WTC11 (cell line): ENCODE measurements at regions not wholly inside any gene's neighbourhood (a gene's known extent, or its start where the extent isn't known, plus 50 kb on each side); places are given as distances from the start of the nearest gene placed in this dataset.

ENCODE experiments used
- ATF1 ChIP-seq: sonication (generic); formaldehyde crosslinking; IDR thresholded peaks from 2 replicates; pipeline ENCODE4 v1.8.1; 2023; ENCODE audit warnings: mild to moderate bottlenecking, moderate library complexity, missing genetic modification reagents
- ZNF121 ChIP-seq: sonication (generic); formaldehyde crosslinking; IDR thresholded peaks from 2 replicates; pipeline ENCODE4 v1.8.0; 2023; ENCODE audit warnings: missing genetic modification reagents
- TF ChIP-seq, protein P1 (sequence below): fragments of 200-600 bp; IDR thresholded peaks from 2 replicates; pipeline ENCODE4 v1.8.0; 2022; ENCODE audit warnings: antibody characterized with exemption

DNA sequence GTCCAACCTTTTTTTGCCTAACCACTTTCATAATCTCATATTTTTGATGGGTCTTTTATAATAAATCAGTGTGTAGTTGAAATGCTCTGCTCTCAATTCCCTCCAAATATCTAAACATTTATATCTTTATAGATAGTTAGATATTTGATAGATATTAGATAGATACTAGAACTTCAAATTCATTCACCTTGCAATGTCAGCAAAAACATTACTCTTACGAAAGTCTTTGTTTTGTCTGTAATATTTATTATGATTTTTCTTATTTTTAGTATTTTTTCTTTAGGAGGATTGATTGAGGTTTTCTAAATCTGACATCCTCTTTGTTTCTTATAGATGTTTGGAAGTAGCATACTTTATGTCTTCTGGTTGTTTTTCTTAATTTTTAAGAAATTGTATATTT lies 2563.6 kb downstream of the PCDH7 start:
- no peak for TF ChIP-seq ZNF121 (CRISPR knock-in tag)
- TF ChIP-seq, protein P1, sequence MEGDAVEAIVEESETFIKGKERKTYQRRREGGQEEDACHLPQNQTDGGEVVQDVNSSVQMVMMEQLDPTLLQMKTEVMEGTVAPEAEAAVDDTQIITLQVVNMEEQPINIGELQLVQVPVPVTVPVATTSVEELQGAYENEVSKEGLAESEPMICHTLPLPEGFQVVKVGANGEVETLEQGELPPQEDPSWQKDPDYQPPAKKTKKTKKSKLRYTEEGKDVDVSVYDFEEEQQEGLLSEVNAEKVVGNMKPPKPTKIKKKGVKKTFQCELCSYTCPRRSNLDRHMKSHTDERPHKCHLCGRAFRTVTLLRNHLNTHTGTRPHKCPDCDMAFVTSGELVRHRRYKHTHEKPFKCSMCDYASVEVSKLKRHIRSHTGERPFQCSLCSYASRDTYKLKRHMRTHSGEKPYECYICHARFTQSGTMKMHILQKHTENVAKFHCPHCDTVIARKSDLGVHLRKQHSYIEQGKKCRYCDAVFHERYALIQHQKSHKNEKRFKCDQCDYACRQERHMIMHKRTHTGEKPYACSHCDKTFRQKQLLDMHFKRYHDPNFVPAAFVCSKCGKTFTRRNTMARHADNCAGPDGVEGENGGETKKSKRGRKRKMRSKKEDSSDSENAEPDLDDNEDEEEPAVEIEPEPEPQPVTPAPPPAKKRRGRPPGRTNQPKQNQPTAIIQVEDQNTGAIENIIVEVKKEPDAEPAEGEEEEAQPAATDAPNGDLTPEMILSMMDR: no peak
- TF ChIP-seq ATF1: no peak
